ENCODE measurements at regions not wholly inside any gene's neighbourhood (a gene's known extent, or its start where the extent isn't known, plus 50 kb on each side); places are given as distances from the start of the nearest gene placed in this dataset.

DNA sequence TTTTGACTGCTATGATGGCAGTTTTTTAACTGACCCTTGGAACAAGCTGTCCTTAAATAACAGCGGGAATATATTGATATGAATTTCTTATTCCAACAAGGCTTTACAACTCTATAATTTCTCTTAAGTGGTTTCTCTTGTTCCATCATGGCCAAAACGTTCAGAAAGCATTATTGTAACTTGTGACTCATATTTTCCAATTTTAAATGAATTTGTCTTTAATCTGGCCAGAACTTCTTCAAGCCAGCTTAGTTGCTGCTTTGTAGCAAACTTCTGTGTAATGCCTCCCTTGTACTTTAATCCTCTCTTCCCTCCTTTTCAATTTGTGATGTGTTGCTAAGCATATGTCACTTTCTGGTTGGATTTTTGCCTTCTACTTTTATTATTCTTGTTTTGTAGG lies 271.9 kb downstream of the KIF20B start:
- TF ChIP-seq, protein P1, sequence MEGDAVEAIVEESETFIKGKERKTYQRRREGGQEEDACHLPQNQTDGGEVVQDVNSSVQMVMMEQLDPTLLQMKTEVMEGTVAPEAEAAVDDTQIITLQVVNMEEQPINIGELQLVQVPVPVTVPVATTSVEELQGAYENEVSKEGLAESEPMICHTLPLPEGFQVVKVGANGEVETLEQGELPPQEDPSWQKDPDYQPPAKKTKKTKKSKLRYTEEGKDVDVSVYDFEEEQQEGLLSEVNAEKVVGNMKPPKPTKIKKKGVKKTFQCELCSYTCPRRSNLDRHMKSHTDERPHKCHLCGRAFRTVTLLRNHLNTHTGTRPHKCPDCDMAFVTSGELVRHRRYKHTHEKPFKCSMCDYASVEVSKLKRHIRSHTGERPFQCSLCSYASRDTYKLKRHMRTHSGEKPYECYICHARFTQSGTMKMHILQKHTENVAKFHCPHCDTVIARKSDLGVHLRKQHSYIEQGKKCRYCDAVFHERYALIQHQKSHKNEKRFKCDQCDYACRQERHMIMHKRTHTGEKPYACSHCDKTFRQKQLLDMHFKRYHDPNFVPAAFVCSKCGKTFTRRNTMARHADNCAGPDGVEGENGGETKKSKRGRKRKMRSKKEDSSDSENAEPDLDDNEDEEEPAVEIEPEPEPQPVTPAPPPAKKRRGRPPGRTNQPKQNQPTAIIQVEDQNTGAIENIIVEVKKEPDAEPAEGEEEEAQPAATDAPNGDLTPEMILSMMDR (IDR thresholded peaks at IDR 0.05) = no peak
- no peak for TF ChIP-seq POLR2AphosphoS5 (IDR thresholded peaks at IDR 0.05)
